ENCODE measurements at regions not wholly inside any gene's neighbourhood (a gene's known extent, or its start where the extent isn't known, plus 50 kb on each side); places are given as distances from the start of the nearest gene placed in this dataset.

- TF ChIP-seq CTCF (IDR thresholded peaks at IDR 0.05) (no peak), POLR2A (IDR thresholded peaks at IDR 0.05) (no peak)
These were observed 72.6 kb upstream of the NSMCE3 start for GRCh38 chr15:29342201-29342600.

Data from ovary (tissue), 3 donors.